ENCODE measurements at regions not wholly inside any gene's neighbourhood (a gene's known extent, or its start where the extent isn't known, plus 50 kb on each side); places are given as distances from the start of the nearest gene placed in this dataset.

DNA sequence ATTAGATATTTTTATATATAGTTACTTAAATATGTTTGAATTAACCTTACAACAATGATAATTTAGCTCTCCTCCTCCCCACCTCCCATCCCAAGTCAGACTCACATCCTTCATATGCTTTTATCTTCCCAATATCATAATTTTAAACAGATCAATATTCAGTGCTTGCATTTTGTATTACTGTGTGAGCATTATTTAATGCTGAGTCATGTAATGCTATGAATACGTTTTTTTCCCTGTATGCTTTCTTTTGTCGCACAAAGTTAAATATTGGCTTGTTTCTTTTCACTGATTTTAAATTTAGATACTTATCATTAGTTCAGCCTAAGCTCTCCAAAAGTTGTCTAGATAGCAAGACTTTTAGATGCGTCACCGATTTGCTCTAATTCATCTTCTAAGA, 471.6 kb upstream of the SGO1 start:
- H3K4me3 ChIP-seq (ENCODE audit: low read length), result no peak overlapping the region
- TF ChIP-seq, protein P1, sequence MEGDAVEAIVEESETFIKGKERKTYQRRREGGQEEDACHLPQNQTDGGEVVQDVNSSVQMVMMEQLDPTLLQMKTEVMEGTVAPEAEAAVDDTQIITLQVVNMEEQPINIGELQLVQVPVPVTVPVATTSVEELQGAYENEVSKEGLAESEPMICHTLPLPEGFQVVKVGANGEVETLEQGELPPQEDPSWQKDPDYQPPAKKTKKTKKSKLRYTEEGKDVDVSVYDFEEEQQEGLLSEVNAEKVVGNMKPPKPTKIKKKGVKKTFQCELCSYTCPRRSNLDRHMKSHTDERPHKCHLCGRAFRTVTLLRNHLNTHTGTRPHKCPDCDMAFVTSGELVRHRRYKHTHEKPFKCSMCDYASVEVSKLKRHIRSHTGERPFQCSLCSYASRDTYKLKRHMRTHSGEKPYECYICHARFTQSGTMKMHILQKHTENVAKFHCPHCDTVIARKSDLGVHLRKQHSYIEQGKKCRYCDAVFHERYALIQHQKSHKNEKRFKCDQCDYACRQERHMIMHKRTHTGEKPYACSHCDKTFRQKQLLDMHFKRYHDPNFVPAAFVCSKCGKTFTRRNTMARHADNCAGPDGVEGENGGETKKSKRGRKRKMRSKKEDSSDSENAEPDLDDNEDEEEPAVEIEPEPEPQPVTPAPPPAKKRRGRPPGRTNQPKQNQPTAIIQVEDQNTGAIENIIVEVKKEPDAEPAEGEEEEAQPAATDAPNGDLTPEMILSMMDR (IDR thresholded peaks at IDR 0.05; ENCODE audit: insufficient read depth, low read depth, low read length, missing control alignments), result no peak
- DNase-seq (ENCODE audit: low read depth), result no peak

DNA sequence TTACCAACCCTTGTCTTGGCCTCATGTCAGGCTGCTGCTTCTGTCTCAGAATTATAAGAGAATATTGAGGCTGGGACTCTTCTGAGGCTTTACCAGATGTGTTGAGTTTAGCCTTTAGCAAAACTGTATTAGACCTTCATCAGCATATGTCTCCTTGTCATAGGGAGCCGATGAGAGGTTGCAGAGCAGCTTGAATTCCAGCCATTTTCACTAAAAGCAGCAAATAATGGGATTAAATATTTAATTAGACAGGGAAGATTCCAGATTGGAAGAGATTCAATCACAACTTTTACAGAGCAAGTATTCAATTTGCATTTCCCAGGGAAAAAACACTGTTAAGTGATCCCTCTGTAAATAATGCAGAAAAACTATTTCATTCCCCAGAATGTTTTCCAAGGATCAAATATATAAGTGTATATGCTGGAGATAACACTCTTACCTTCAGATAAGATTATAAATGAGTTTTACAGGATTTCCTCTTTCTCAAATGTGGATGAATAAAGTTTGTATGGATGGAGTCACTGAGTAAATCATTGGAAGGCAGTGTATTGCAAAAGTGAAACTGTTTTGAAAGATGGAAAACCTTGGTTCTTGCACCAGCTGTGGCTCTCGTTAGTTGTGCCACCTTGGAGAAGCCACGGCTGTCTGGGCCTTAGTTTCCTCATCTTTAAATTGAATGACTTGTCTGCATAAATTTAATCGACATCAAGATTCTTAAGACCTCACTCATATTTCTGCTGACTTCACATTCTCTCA, 466.4 kb upstream of the SGO1 start:
- no peak for DNase-seq (ENCODE audit: low read depth)
- H3K4me3 ChIP-seq (ENCODE audit: low read length), result no peak overlapping the region
- TF ChIP-seq, protein P1 (IDR thresholded peaks at IDR 0.05; ENCODE audit: insufficient read depth, low read depth, low read length, missing control alignments), result no peak

DNA sequence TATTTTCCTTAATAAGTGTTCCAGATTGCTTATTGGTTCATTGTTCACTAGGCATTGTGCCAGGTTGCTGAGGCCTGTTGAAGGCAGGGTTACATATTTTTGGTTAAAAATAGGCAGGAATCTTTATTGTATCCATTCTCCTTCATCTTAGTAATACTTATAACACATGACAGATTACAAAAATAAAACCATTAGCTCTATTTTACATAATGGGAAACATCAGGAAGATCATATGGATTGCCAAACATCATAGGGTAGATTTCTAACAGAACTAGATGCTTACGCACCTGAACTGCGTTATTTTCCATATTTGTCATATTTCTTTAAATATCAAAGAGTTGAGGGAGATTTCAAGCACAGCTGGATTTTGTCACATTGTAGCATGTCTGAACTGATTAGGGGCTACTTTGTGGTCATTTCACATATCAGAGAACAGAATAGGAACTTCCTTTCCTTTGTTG, 462.9 kb upstream of the SGO1 start:
- H3K4me3 ChIP-seq (ENCODE audit: low read length), result no peak overlapping the region
- TF ChIP-seq, protein P1 (IDR thresholded peaks at IDR 0.05; ENCODE audit: insufficient read depth, low read depth, low read length, missing control alignments), result no peak
- no peak for DNase-seq (ENCODE audit: low read depth)

DNA sequence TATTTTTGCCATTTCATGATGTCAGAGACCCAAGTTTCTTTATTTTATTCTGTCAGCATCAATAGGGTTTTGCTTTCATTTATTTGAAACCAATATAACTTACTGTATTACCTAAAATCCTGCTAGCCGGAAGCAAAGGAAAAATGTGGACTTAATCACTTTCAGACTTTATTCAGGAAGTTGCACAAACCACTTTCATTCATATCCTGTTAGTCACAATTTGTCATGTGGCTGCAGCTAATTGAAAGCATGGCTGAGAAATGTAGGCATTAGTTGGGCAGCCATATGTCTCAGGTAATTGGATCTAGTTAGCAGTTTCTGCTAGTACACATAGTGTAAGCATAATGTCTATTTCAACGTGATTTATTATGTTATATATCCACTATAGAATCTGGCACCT, 462.3 kb upstream of the SGO1 start:
- no peak overlapping the region for H3K4me3 ChIP-seq (ENCODE audit: low read length)
- DNase-seq (ENCODE audit: low read depth), result peak; percentile 86
- TF ChIP-seq, protein P1 (IDR thresholded peaks at IDR 0.05; ENCODE audit: insufficient read depth, low read depth, low read length, missing control alignments), result no peak

DNA sequence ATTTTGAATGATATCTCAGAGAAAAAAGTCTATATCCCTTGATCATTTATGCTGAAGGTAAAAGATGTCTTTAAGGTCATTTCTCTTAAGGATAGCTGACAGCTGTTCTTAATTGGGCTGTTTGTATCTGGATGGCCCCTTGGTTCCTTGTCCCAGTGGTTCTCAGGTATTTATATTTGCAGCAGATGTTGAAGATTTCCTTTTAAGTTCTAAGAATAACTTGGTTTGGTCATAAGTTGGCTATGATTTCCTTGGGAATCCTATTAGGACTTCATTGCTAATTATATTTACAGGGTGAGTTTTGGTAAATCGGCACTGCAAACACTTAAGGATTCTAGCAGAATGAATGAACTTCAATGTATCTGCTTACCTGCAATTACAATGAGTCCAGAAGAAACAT, 460.4 kb upstream of the SGO1 start:
- H3K4me3 ChIP-seq (ENCODE audit: low read length), result no peak overlapping the region
- TF ChIP-seq, protein P1 (IDR thresholded peaks at IDR 0.05; ENCODE audit: insufficient read depth, low read depth, low read length, missing control alignments), result no peak
- DNase-seq (ENCODE audit: low read depth), result no peak

DNA sequence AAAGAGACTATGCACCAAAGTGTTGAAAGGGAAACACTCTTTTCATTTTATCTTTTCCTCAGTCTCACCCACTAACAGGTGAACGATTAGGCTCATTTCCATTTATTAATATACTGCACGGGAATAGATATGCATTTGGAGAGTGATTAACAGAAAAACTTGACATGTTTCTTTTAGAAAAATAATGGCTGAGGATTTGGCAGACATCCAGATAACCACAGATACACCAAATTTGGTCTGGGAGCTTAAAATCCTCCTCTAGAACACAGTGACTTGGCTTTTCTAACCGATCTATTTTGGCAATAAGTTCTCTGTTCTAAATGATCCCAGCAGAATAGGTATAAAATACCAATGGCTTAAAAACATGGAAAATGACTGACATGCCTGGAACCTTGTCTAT, 459.3 kb upstream of the SGO1 start:
- TF ChIP-seq, protein P1 (IDR thresholded peaks at IDR 0.05; ENCODE audit: insufficient read depth, low read depth, low read length, missing control alignments), result no peak
- DNase-seq (ENCODE audit: low read depth), result no peak
- no peak overlapping the region for H3K4me3 ChIP-seq (ENCODE audit: low read length)

DNA sequence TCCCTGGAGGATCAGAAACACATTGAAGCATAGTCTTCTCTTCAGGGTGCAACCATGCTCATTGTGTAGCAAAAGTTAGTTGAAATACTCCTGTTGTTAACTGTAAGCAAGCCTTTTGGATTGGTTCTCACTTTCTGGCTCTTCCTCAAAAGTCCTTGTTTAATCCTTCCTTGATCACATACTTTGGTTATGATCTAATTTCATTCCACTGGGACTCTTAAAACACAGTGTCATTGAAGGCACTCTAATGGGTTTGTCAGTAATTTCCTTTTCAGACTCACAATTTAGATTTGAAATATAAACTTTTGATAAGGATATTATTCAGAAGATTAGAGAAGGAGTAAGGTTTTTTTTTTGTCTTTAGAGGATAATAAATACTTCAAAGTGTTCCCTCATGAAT, 451.7 kb upstream of the SGO1 start:
- H3K4me3 ChIP-seq (ENCODE audit: low read length), result no peak overlapping the region
- DNase-seq (ENCODE audit: low read depth), result no peak
- TF ChIP-seq, protein P1 (IDR thresholded peaks at IDR 0.05; ENCODE audit: insufficient read depth, low read depth, low read length, missing control alignments), result no peak

Measured in epithelial cell of esophagus (primary cell).